GM12891 (cell line): ENCODE measurements at regions not wholly inside any gene's neighbourhood (a gene's known extent, or its start where the extent isn't known, plus 50 kb on each side); places are given as distances from the start of the nearest gene placed in this dataset.

Source experiments
- POLR2A ChIP-seq: IDR thresholded peaks from 2 replicates; pipeline ENCODE4 v1.6.1; 2011; ENCODE audit warnings: low read depth, low read length, control low read depth
- TAF1 ChIP-seq: IDR thresholded peaks from 2 replicates; pipeline ENCODE4 v1.6.1; 2011; ENCODE audit warnings: low read depth, low read length, control low read depth

- TF ChIP-seq TAF1 (no peak), POLR2A (no peak)
These were observed 83.9 kb downstream of the BARX1 start for GRCh38 chr9:93871286-93871685.
